D341Med (cell line): ENCODE measurements at regions not wholly inside any gene's neighbourhood (a gene's known extent, or its start where the extent isn't known, plus 50 kb on each side); places are given as distances from the start of the nearest gene placed in this dataset.
"Not testable (repeated sequence)": the region's sequence is repeated elsewhere in the genome, so short reads cannot be mapped to it uniquely, and the experiment has no call there.

Experiments used
- DNase-seq: peaks from one replicate; pipeline ENCODE4 v3.0.0; 2012; ENCODE audit warnings: low spot score

GRCh38 chr1:213782941-213783672, 204.7 kb upstream of the PROX1 start:
- DNase-seq: no peak

DNA sequence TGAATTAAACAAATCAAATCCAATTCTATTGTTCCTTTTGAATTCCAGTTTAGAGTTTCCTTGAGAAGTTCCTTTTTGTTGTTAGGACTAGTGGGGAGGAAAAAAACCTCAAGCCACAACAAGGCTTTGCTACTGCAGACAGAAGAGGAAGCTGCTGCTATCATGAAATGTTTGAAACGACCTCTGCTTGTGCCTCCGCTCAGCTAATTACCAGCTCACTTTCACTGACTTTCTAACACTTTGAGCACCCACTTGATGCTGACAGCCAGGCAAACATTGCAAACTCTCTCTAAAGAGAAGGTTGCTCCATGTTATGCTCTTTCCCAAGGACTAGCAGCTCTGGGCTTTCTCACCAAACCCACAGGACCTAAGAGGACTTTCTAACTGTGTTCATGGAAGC, 203.9 kb upstream of the PROX1 start:
- DNase-seq: no peak

GRCh38 chr1:213786683-213787082, 201.1 kb upstream of the PROX1 start:
- no peak for DNase-seq

- no peak for DNase-seq
These were observed 197.2 kb upstream of the PROX1 start for GRCh38 chr1:213790565-213790964.

GRCh38 chr1:213793482-213794067, 194.2 kb upstream of the PROX1 start:
- no peak for DNase-seq

GRCh38 chr1:213796525-213796924, 191.2 kb upstream of the PROX1 start:
- no peak for DNase-seq

DNA sequence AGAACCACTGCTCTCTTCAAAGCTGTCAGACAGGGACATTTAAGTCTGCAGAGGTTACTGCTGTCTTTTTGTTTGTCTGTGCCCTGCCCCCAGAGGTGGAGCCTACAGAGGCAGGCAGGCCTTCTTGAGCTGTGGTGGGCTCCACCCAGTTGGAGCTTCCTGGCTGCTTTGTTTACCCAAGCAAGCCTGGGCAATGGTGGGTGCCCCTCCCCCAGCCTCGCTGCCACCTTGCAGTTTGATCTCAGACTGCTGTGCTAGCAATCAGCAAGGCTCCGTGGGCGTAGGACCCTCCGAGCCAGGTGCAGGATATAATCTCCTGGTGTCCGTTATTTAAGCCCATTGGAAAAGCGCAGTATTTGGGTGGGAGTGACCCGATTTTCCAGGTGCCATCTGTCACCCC, 179.5 kb upstream of the PROX1 start:
- not testable (repeated sequence) for DNase-seq

- DNase-seq: no peak
These were observed 170.6 kb upstream of the PROX1 start for GRCh38 chr1:213817156-213817555.

- no peak for DNase-seq
These were observed 167.2 kb upstream of the PROX1 start for GRCh38 chr1:213820362-213821149.

- DNase-seq: no peak
These were observed 166.4 kb upstream of the PROX1 start for GRCh38 chr1:213821175-213821942.

- no peak for DNase-seq
These were observed 165.8 kb upstream of the PROX1 start for GRCh38 chr1:213821943-213822334.

GRCh38 chr1:213826891-213827290, 160.9 kb upstream of the PROX1 start:
- no peak for DNase-seq

GRCh38 chr1:213828867-213829266, 158.9 kb upstream of the PROX1 start:
- no peak for DNase-seq

- DNase-seq: no peak
These were observed 158.0 kb upstream of the PROX1 start for GRCh38 chr1:213829780-213830179.

DNA sequence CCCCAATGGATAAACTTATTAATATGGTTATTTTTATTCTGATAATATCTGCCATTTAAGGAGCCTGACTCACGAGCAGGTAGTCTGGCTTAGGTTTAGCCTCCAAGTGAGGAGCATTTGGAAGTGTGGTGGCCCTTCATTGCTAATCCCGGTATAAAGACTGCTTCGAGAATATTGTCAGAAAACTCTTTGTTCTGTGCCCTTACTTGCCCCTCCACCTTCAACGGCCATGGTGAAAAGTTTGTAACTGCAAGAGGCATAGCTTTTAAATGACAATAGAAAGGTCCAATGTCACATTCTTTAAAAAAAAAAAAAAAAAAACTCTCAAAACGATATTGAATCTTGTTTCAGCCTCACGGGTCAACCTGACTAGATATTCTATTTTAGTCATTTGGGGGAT, 157.4 kb upstream of the PROX1 start:
- no peak for DNase-seq

DNA sequence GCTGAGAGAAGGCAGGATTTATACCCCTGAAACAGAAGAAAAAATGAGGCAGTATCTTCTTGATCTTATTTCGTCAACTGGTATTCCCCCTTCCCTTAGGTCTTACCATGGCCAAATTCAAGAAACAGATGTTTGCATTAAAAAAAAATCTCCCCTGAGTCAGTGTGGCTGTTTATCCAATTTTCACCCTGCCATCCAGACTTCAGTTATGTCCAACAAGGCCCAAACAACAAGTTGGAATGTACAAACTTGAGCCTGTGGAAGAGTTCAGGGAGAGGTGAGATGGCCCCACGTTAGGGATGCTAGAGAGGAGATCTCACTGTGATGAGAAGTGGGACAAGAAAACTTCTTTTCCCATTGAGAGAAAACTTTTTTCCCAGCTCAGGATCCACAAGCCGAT, 147.2 kb upstream of the PROX1 start:
- DNase-seq: no peak

GRCh38 chr1:213844632-213845031, 143.1 kb upstream of the PROX1 start:
- DNase-seq: no peak

DNA sequence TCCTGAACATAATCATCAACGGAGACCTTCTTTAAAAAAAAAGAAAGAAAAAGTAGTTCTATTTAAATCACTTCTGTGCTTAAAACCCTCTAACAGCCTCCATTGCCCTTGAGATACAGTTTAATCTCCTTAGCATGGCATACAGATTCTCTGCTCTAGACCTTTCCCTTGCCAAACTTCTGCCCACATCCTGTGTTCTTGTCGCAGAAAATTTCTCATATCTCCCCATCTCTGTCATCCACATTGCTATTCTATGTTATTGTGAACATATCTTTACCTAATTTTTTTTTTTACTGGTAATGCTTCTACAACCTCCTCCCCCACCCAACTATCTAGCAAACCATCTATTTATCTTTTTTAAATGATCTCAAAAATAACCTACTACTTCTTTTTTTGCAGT, 135.7 kb upstream of the PROX1 start:
- no peak for DNase-seq

GRCh38 chr1:213858581-213858980, 129.2 kb upstream of the PROX1 start:
- DNase-seq: no peak

GRCh38 chr1:213861841-213862240, 125.9 kb upstream of the PROX1 start:
- DNase-seq: no peak

- DNase-seq: no peak
These were observed 123.7 kb upstream of the PROX1 start for GRCh38 chr1:213864091-213864490.

- DNase-seq: no peak
These were observed 119.3 kb upstream of the PROX1 start for GRCh38 chr1:213868482-213868881.

DNA sequence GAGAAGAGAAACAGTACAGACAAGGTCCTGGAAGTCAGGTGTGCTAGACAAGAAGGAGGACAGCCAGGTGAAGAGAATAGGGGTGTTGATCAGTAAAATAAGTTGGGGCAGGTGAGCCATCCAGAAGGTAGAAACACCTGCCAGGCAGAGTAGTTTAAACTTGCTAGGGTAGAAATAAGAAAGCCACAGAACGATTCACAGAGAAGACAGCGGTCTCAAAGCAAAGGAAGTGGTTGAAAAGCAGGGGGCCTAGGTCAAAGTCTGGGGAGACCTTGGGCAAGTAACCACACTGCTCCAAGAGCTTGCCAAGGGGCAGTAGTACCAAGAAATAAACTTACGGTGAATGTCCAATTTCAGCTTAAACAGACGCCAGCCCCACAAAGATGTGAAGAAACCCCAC, 116.6 kb upstream of the PROX1 start:
- no peak for DNase-seq
